ENCODE measurements at regions not wholly inside any gene's neighbourhood (a gene's known extent, or its start where the extent isn't known, plus 50 kb on each side); places are given as distances from the start of the nearest gene placed in this dataset.

DNA sequence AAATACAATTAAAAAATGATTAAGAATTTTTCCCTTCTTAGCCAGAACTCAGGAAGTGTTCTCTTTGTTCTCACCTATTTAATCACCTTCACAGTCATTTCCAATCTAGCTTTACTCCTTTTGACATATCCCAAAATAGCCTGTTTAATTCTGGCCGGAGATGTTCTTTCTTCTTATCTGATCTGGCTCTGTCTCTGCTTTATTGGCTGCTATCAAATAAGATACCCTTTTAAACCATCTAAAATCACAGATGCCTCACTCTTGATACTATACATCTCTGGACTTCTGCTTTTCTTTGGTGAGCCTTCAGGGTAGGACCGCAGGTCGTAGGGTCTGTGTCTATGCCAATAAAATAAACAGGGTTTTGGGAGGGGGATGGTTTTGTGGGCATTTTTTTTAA, 319.2 kb upstream of the SEMA6D start:
- TF ChIP-seq, protein P1, sequence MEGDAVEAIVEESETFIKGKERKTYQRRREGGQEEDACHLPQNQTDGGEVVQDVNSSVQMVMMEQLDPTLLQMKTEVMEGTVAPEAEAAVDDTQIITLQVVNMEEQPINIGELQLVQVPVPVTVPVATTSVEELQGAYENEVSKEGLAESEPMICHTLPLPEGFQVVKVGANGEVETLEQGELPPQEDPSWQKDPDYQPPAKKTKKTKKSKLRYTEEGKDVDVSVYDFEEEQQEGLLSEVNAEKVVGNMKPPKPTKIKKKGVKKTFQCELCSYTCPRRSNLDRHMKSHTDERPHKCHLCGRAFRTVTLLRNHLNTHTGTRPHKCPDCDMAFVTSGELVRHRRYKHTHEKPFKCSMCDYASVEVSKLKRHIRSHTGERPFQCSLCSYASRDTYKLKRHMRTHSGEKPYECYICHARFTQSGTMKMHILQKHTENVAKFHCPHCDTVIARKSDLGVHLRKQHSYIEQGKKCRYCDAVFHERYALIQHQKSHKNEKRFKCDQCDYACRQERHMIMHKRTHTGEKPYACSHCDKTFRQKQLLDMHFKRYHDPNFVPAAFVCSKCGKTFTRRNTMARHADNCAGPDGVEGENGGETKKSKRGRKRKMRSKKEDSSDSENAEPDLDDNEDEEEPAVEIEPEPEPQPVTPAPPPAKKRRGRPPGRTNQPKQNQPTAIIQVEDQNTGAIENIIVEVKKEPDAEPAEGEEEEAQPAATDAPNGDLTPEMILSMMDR (IDR thresholded peaks at IDR 0.05; ENCODE audit: low read depth, low read length), result no peak
- no peak for DNase-seq (ENCODE audit: extremely low read depth, low read depth)

DNA sequence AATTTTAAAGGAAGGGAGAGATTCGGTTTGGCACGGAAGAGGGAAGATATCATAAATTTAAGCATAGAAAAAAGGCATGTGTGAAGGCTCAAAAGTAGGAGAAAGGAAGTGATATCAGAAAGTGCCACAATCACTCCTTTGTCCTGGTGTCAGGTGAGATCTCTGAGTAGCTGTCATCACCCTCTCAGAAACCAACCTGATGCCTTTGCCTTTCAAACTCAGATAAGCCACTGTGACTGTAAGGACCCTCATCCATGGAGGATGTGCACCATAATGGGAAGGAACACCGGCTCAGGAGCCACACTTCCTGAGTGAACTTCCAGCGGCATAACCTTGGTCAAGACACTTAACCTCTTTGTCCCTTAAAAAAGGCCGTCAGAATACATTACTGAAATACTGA, 318.7 kb upstream of the SEMA6D start:
- TF ChIP-seq, protein P1 (IDR thresholded peaks at IDR 0.05; ENCODE audit: low read depth, low read length), result no peak
- no peak for DNase-seq (ENCODE audit: extremely low read depth, low read depth)

DNA sequence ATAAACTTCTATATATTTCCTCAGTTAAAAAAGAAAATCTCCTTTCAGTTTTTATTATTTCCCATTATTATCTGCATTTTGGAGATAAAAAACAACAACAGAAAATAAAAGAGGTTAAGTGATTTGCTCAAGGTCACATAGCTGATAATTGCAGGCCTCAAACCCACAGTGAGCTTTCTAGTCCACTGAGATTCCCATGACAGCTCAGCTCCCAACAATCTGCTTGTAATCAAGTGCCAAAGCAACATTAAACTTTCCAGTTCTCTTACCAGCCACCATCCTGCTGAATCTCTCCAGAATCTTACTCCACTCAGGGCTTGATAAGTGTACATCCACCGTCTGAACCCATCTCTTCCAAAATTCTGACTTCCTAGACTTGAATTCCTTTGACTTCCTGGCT, 318.2 kb upstream of the SEMA6D start:
- TF ChIP-seq, protein P1 (IDR thresholded peaks at IDR 0.05; ENCODE audit: low read depth, low read length), result no peak
- peak; percentile 12 for DNase-seq (ENCODE audit: extremely low read depth, low read depth)

DNA sequence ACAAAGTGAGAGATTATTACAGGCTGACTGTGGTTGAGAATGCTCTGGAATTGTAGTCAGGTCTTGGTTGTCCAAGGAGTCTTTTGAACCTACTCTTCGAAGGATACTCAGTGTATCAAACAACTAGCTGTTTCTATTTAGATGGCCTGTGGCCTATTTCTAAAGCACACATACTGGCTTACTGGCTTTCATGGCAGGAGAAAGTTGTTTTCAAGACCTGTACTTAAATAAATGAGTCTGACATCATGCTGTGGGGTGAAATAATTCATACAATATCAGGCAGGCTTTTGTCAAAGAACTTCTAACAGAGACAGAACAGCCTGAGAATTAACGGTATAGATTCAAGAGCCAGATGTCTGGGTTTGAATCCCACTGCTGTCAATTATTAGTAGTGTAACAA, 316.7 kb upstream of the SEMA6D start:
- DNase-seq (ENCODE audit: extremely low read depth, low read depth), result no peak
- TF ChIP-seq, protein P1 (IDR thresholded peaks at IDR 0.05; ENCODE audit: low read depth, low read length), result no peak

DNA sequence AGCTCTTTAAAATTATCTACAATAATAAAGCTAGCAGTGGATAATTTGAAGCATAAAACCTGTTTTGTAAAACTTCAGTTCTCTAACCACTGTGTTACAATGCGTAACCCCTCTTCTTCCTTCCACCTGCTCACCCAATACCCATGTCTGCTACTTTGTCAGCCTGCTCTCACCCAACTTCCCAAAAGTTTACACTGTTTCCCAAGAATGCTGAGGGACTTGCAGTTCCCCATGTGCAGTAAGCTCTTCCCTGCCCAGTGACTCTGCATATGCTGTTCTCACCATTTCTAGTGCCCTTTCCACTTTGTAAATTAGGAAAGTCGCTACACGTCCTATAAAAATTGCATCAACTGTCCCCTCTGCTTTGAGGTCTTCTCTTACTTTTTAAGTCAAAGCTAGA, 315.9 kb upstream of the SEMA6D start:
- DNase-seq (ENCODE audit: extremely low read depth, low read depth), result no peak
- TF ChIP-seq, protein P1 (IDR thresholded peaks at IDR 0.05; ENCODE audit: low read depth, low read length), result no peak

DNA sequence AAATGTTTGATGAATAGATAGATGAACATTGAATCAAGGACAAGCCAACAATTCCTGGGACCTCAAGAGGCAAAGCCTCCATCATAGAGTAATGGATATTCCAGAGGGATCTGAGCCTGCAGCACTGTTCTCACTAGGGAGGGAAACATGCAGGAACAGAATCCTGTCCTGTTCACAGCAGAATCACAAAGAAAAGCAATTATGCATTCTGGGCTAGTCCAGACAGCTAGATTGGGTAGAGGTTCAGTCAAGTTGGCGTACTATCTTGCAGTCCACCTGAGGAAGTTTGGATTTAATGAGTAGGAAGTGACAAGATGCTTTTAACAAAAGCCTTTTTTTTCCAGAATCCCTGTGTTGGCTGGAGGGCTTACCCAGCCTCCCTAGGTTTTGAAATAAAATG, 314.5 kb upstream of the SEMA6D start:
- DNase-seq (ENCODE audit: extremely low read depth, low read depth), result no peak
- TF ChIP-seq, protein P1 (IDR thresholded peaks at IDR 0.05; ENCODE audit: low read depth, low read length), result no peak

DNA sequence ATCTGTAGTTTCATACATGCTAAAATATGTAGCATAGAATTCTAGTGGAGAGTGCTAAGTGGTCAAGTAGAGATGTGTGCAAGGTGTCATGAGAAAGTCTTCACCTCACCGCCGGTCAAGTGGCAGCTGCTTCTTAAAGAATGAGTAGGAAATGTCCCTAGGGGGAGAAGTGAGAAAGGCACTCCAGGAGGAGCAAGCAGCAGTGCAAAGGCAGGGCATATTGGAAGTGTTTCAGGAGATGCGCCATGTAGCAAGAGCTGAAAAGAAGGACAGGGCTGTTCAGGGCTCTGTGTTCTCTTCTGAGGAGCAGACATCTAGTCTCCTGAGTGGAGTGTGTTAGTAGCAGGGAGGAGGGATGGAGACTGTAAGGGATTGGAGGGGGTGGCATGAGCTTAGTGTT, 312.4 kb upstream of the SEMA6D start:
- TF ChIP-seq, protein P1 (IDR thresholded peaks at IDR 0.05; ENCODE audit: low read depth, low read length), result no peak
- no peak for DNase-seq (ENCODE audit: extremely low read depth, low read depth)

Measured in AG09319 (cell line).